MM.1S (cell line): ENCODE measurements at regions not wholly inside any gene's neighbourhood (a gene's known extent, or its start where the extent isn't known, plus 50 kb on each side); places are given as distances from the start of the nearest gene placed in this dataset.

Experiments used
- EZH2 ChIP-seq: fragments of 300-600 bp; sonication (generic); optimal IDR thresholded peaks from 2 replicates; pipeline ENCODE3; 2017; ENCODE audit warnings: low read depth, mild to moderate bottlenecking, antibody characterized with exemption, low read length, mixed read lengths
- TF ChIP-seq, protein P1 (sequence below): fragments of 300-600 bp; sonication (generic); IDR thresholded peaks from 2 replicates; pipeline ENCODE4 v1.5.1; 2016; ENCODE audit warnings: antibody characterized with exemption, low read length, mixed read lengths

DNA sequence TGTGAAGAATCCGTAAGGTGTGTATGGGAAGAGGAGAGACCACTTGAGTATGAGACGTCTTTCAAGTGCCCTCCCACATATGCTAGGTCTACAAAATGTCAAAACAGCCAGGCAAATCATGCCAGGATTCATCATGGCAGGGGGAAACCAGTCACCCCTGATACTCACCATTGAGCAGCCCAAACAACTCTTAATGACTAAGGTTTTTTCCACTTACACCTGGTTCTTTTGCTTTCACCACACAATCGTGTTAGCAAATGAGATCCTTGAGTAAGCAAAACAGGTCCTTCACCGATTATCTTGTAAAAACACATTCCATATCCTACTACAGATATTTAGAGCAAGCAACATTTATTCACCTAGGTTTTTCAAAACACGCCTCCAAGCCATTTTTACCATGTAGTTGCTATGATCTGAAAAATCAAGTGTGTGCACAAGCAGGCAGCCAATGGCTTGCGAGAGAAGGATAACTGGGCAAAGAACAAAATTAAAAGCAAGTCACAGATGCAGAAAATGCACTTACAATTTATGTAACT lies 177.5 kb upstream of the LPP start:
- no peak for TF ChIP-seq EZH2
- TF ChIP-seq, protein P1, sequence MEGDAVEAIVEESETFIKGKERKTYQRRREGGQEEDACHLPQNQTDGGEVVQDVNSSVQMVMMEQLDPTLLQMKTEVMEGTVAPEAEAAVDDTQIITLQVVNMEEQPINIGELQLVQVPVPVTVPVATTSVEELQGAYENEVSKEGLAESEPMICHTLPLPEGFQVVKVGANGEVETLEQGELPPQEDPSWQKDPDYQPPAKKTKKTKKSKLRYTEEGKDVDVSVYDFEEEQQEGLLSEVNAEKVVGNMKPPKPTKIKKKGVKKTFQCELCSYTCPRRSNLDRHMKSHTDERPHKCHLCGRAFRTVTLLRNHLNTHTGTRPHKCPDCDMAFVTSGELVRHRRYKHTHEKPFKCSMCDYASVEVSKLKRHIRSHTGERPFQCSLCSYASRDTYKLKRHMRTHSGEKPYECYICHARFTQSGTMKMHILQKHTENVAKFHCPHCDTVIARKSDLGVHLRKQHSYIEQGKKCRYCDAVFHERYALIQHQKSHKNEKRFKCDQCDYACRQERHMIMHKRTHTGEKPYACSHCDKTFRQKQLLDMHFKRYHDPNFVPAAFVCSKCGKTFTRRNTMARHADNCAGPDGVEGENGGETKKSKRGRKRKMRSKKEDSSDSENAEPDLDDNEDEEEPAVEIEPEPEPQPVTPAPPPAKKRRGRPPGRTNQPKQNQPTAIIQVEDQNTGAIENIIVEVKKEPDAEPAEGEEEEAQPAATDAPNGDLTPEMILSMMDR, result no peak
